IPS-18c (cell line): ENCODE measurements at regions not wholly inside any gene's neighbourhood (a gene's known extent, or its start where the extent isn't known, plus 50 kb on each side); places are given as distances from the start of the nearest gene placed in this dataset.
"Not testable (repeated sequence)": the region's sequence is repeated elsewhere in the genome, so short reads cannot be mapped to it uniquely, and the experiment has no call there.

ENCODE experiments used
- H3K4me3 ChIP-seq: 2 replicates; pipeline ENCODE4 v1.7.0; 2013; ENCODE audit warnings: low read depth, mild to moderate bottlenecking, low read length, moderate library complexity; ENCODE audit not compliant: insufficient read depth
- H3K9me3 ChIP-seq: one replicate; pipeline ENCODE4 v1.6.1; 2013; ENCODE audit warnings: mild to moderate bottlenecking, low read length, moderate library complexity; ENCODE audit not compliant: control insufficient read depth, insufficient read depth

GRCh38 chrX:222800-223513 is 58.2 kb upstream of the PLCXD1 start:
- not testable (repeated sequence) for H3K9me3 ChIP-seq, H3K4me3 ChIP-seq

GRCh38 chrX:223514-223854 is 57.7 kb upstream of the PLCXD1 start:
- not testable (repeated sequence) for H3K4me3 ChIP-seq, H3K9me3 ChIP-seq

DNA sequence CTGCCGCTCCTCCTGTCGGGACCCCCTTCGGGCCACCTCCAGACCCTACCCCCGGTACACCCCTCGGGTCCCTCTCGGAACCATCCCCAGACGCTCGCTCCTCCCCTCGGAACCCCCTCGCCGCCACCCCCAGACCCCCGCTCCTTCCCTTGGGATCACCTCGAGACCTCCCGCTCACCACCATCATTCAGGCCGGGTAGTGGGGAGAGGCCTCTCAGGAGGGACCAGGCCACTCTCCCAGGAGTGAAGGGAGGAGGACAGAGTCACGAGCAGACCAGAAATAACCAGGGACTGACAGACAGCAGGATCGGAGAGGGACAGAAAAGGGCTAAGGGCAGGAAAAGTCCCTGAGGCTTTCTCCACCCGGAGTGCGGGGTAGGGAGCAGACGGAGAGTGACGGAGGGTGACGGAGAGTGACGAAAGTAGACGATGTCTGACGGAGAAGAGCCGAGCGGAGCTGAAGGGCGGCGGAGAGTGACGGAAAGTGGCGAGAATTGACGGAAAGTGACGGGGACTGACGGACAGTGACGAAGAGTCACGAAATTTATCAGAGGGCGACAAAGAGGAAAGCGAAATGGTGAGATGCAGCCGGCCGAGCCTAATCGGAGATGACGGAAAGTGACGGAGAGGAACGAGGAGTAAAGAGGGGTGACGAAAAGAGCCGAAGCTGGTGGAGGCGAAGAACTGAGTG is 54.6 kb upstream of the PLCXD1 start:
- H3K9me3 ChIP-seq, result not testable (repeated sequence)
- H3K4me3 ChIP-seq, result peak overlapping the region; percentile 31; the same call in 1 of the 2 replicates

DNA sequence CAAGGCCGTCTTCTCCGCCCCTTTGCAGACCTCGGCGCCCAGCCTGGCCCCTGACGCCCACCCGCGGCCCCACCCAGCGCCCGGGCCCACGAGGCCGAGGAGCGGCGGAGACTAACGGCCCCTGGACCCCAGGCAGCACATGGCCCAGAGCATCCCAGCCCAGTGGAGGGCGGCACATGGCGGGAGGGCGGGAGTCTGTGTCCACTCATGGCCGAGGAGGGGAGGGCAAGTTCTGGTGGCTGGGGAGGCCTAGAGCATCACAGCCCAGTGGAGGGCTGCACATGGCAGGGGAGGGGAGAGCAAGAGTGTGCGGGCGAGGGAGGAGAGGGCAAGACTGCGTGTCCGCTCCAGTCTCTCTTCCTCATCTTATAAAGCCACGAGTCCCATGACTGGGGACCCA is 53.8 kb upstream of the PLCXD1 start:
- not testable (repeated sequence) for H3K4me3 ChIP-seq, H3K9me3 ChIP-seq
